Psoas muscle (tissue), 7 donors: ENCODE measurements at regions not wholly inside any gene's neighbourhood (a gene's known extent, or its start where the extent isn't known, plus 50 kb on each side); places are given as distances from the start of the nearest gene placed in this dataset.

ENCODE experiments used
- ATAC-seq, 4 donors: fragments of 200-7000 bp; cut with Tn5 transposase; one replicate each; pipeline ENCODE4 v1.9.1; 2020; ENCODE audit warnings: moderate library complexity in 3 of 4, mild to moderate bottlenecking in 2 of 4
- DNase-seq, 2 donors: peaks; one replicate each; pipeline ENCODE4 v3.0.0-alpha.2; 2020
- H3K27ac ChIP-seq: fragments of 200-600 bp; one replicate; pipeline ENCODE4 v1.8.0; 2022
- H3K27me3 ChIP-seq, 3 donors: fragments of 200-600 bp in 1 of 3; one replicate each; pipeline versions ENCODE4 v1.6.1 to v1.8.0; 2013 to 2022; ENCODE audit warnings: low read length in 2 of 3, mild to moderate bottlenecking in 2 of 3, moderate library complexity in 1 of 3; ENCODE audit not compliant: insufficient read depth in 3 of 3
- H3K36me3 ChIP-seq, 2 donors: fragments of 200-600 bp in 1 of 2; one replicate each; pipeline versions ENCODE4 v1.6.1 to v1.8.0; 2013 to 2022; ENCODE audit warnings: low read depth in 1 of 2, mild to moderate bottlenecking in 1 of 2, moderate library complexity in 1 of 2; ENCODE audit not compliant: insufficient read depth in 1 of 2
- H3K4me1 ChIP-seq: fragments of 200-600 bp; one replicate; pipeline ENCODE4 v1.8.0; 2022
- H3K4me3 ChIP-seq: fragments of 200-600 bp; one replicate; pipeline ENCODE4 v1.8.0; 2022; ENCODE audit warnings: mild to moderate bottlenecking
- H3K9me3 ChIP-seq: fragments of 200-600 bp; one replicate; pipeline ENCODE4 v1.8.0; 2022
- CTCF ChIP-seq: fragments of 200-600 bp; IDR thresholded peaks from one replicate; pipeline ENCODE4 v1.8.0; 2022; ENCODE audit warnings: antibody characterized with exemption
- WGBS, 3 donors: extraction: QIAGEN DNeasy Blood & Tissue Kit; methylation state at CpG; one replicate each; pipeline versions ENCODE4 v1.1.6 to v1.1.7; 2013; 5-methylcytosine and 5-hydroxymethylcytosine counted together
- intact Hi-C, 2 donors: fragments of 100-400 bp; cut with DNase I; formaldehyde crosslinking; loops; one replicate each; pipeline versions ENCODE4 v1.11.0 to v1.14.2; 2022
- donor health status: healthy with polysubstance abuse.
- donor health status: DM: no; HTN: no; CAD: no; lungs with moderate emphysema.
- donor health status: Bipolar disorder and iron deficiency.
- donor health status: healthy.
- donor health status: DM: yes; HTN: yes; CAD: no.
- donor health status: DM: no; HTN: no; CAD: no.
- donor health status: DM: yes; HTN: yes; CAD: no.

GRCh38 chr2:67879586-67880290 lies 183.1 kb downstream of the C1D start:
- Histone ChIP-seq H3K4me3 (no peak overlapping the region), H3K9me3 (no peaks in the 10 kb centered on the region), H3K27me3 (no peaks in the 10 kb centered on the region), H3K36me3 (no peaks in the 10 kb centered on the region), H3K27ac (no peak overlapping the region), H3K4me1 (no peaks in the 10 kb centered on the region)
- 53 to 63% (median 58%) methylated on average over 4 of the region's 4 CpGs for WGBS, 3 donors
- DNase-seq (no peak), ATAC-seq (no peak)
- TF ChIP-seq CTCF = no peak
- intact Hi-C loops = no loop called here

- intact Hi-C loops = no loop called here
- WGBS, 3 donors = 24 to 37% (median 32%) methylated on average over 10 of the region's 10 CpGs
- no peak for TF ChIP-seq CTCF
- H3K27ac ChIP-seq = no peak overlapping the region
- DNase-seq = no peak
- no peaks in the 10 kb centered on the region for H3K9me3 ChIP-seq
- H3K4me1 ChIP-seq = no peaks in the 10 kb centered on the region
- H3K27me3 ChIP-seq = no peaks in the 10 kb centered on the region
- no peaks in the 10 kb centered on the region for H3K36me3 ChIP-seq
- H3K4me3 ChIP-seq = no peak overlapping the region
- ATAC-seq = no peak
These were observed 182.5 kb downstream of the C1D start for GRCh38 chr2:67880291-67880761.

GRCh38 chr2:67881816-67882215 lies 181.0 kb downstream of the C1D start:
- Histone ChIP-seq H3K27me3 (no peaks in the 10 kb centered on the region), H3K27ac (no peak overlapping the region), H3K4me1 (no peaks in the 10 kb centered on the region), H3K9me3 (no peaks in the 10 kb centered on the region), H3K36me3 (no peaks in the 10 kb centered on the region), H3K4me3 (no peak overlapping the region)
- ATAC-seq (no peak), DNase-seq (no peak)
- TF ChIP-seq CTCF = no peak
- 25 to 36% (median 33%) methylated on average over 4 of the region's 4 CpGs for WGBS, 3 donors
- intact Hi-C loops = no loop called here

- 47 to 65% (median 59%) methylated on average over 3 of the region's 3 CpGs for WGBS, 3 donors
These were observed 179.3 kb downstream of the C1D start for GRCh38 chr2:67883316-67884087.

More at GRCh38 chr2:67883316-67884087, 179.3 kb downstream of the C1D start:
- H3K27ac ChIP-seq = no peak overlapping the region
- no peaks in the 10 kb centered on the region for H3K27me3 ChIP-seq
- DNase-seq (no peak), ATAC-seq (no peak)
- intact Hi-C loops = no loop called here
- H3K4me1 ChIP-seq = no peaks in the 10 kb centered on the region
- no peak overlapping the region for H3K4me3 ChIP-seq
- no peaks in the 10 kb centered on the region for H3K36me3 ChIP-seq
- H3K9me3 ChIP-seq = no peaks in the 10 kb centered on the region
- TF ChIP-seq CTCF = no peak
